ENCODE measurements at regions not wholly inside any gene's neighbourhood (a gene's known extent, or its start where the extent isn't known, plus 50 kb on each side); places are given as distances from the start of the nearest gene placed in this dataset.

DNA sequence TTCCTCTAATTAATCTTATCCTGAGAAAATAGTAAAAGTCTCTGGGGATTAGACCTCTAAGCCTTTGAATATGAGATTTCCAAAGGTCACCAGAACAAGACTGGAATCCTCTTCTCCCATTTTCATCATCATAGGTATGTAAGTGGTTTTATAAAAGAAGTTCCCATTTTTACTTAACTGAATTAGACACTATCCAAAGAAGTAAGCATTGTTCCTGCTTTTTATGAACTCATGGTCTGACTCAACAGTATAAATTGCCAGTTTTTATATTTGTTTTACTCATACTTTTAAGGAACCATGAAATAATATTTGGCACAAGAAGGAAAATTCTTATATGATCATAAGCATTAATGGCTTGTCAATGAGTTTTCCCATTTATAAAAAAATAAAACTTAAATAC lies 167.1 kb upstream of the ADRA1B start:
- H3K4me3 ChIP-seq (ENCODE audit: insufficient read depth, low read depth, low read length): no peak overlapping the region
- no peak overlapping the region for H3K27ac ChIP-seq (ENCODE audit: low read depth, low read length)
- no peaks in the 10 kb centered on the region for H4K20me1 ChIP-seq (ENCODE audit: insufficient read depth, low read length)
- H3K27me3 ChIP-seq (ENCODE audit: insufficient read depth, low read length): no peaks in the 10 kb centered on the region
- FAIRE-seq: no peak
- no peak overlapping the region for H2AFZ ChIP-seq (ENCODE audit: low read depth, low read length)
- Mint-ChIP-seq H3K27ac (ENCODE audit: unreplicated experiment) (no peak overlapping the region), H3K27me3 (ENCODE audit: low read depth, unreplicated experiment) (no peaks in the 10 kb centered on the region), H3K9me3 (ENCODE audit: unreplicated experiment) (peaks cover 3% of the 10 kb centered on the region), H3K4me1 (ENCODE audit: low read depth, unreplicated experiment) (peaks cover 7% of the 10 kb centered on the region), H3K36me3 (ENCODE audit: low read depth, unreplicated experiment) (no peaks in the 10 kb centered on the region), H3K4me3 (ENCODE audit: unreplicated experiment) (no peak overlapping the region)
- no peak overlapping the region for H3K4me2 ChIP-seq (ENCODE audit: low read length)
- H3K9ac ChIP-seq (ENCODE audit: low read length): no peak overlapping the region
- H3K79me2 ChIP-seq (ENCODE audit: insufficient read depth, low read length): no peaks in the 10 kb centered on the region
- no peak for TF ChIP-seq EZH2 (IDR thresholded peaks at IDR 0.05; ENCODE audit: insufficient read depth, low read length)
- TF ChIP-seq, protein P1, sequence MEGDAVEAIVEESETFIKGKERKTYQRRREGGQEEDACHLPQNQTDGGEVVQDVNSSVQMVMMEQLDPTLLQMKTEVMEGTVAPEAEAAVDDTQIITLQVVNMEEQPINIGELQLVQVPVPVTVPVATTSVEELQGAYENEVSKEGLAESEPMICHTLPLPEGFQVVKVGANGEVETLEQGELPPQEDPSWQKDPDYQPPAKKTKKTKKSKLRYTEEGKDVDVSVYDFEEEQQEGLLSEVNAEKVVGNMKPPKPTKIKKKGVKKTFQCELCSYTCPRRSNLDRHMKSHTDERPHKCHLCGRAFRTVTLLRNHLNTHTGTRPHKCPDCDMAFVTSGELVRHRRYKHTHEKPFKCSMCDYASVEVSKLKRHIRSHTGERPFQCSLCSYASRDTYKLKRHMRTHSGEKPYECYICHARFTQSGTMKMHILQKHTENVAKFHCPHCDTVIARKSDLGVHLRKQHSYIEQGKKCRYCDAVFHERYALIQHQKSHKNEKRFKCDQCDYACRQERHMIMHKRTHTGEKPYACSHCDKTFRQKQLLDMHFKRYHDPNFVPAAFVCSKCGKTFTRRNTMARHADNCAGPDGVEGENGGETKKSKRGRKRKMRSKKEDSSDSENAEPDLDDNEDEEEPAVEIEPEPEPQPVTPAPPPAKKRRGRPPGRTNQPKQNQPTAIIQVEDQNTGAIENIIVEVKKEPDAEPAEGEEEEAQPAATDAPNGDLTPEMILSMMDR (IDR thresholded peaks at IDR 0.05; ENCODE audit: insufficient read depth, low read depth, low read length): no peak
- H3K4me1 ChIP-seq (ENCODE audit: insufficient read depth, low read length): peaks cover 6% of the 10 kb centered on the region
- no peaks in the 10 kb centered on the region for H3K9me3 ChIP-seq (ENCODE audit: insufficient read depth, low read depth, low read length)
- DNase-seq (ENCODE audit: low read depth): peak; percentile 51
- no peaks in the 10 kb centered on the region for H3K36me3 ChIP-seq (ENCODE audit: insufficient read depth, low read length)

DNA sequence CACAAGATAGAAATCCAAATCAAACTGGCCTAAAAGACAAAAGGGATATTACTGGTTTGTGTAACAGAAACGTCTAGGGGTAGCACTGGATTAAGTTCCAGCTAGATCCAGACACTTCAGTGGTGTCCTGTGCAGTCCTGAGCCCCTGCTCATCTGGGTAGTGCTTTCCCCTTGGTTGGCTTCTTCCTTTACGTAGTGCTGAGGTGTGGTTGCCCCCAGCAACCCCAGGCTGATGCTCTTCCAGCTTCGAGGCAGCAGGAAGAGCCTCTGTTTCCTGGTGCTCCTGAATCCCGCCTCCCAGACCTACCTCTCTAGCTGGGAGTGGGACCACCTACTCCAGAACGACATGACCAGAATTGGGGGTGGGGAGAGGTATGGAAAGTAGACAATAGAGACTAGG lies 166.1 kb upstream of the ADRA1B start:
- Histone ChIP-seq H4K20me1 (ENCODE audit: insufficient read depth, low read length) (no peaks in the 10 kb centered on the region), H3K4me1 (ENCODE audit: insufficient read depth, low read length) (peaks cover 6% of the 10 kb centered on the region), H3K79me2 (ENCODE audit: insufficient read depth, low read length) (no peaks in the 10 kb centered on the region), H2AFZ (ENCODE audit: low read depth, low read length) (no peak overlapping the region), H3K9me3 (ENCODE audit: insufficient read depth, low read depth, low read length) (no peaks in the 10 kb centered on the region), H3K4me2 (ENCODE audit: low read length) (no peak overlapping the region), H3K27me3 (ENCODE audit: insufficient read depth, low read length) (no peaks in the 10 kb centered on the region), H3K4me3 (ENCODE audit: insufficient read depth, low read depth, low read length) (no peak overlapping the region), H3K9ac (ENCODE audit: low read length) (no peak overlapping the region), H3K36me3 (ENCODE audit: insufficient read depth, low read length) (no peaks in the 10 kb centered on the region), H3K27ac (ENCODE audit: low read depth, low read length) (no peak overlapping the region)
- Mint-ChIP-seq H3K27me3 (ENCODE audit: low read depth, unreplicated experiment) (no peaks in the 10 kb centered on the region), H3K4me1 (ENCODE audit: low read depth, unreplicated experiment) (peaks cover 7% of the 10 kb centered on the region), H3K4me3 (ENCODE audit: unreplicated experiment) (no peak overlapping the region), H3K36me3 (ENCODE audit: low read depth, unreplicated experiment) (no peaks in the 10 kb centered on the region), H3K27ac (ENCODE audit: unreplicated experiment) (no peak overlapping the region), H3K9me3 (ENCODE audit: unreplicated experiment) (peaks cover 3% of the 10 kb centered on the region)
- FAIRE-seq: no peak
- TF ChIP-seq, protein P1 (IDR thresholded peaks at IDR 0.05; ENCODE audit: insufficient read depth, low read depth, low read length): no peak
- no peak for TF ChIP-seq EZH2 (IDR thresholded peaks at IDR 0.05; ENCODE audit: insufficient read depth, low read length)
- DNase-seq (ENCODE audit: low read depth): no peak

DNA sequence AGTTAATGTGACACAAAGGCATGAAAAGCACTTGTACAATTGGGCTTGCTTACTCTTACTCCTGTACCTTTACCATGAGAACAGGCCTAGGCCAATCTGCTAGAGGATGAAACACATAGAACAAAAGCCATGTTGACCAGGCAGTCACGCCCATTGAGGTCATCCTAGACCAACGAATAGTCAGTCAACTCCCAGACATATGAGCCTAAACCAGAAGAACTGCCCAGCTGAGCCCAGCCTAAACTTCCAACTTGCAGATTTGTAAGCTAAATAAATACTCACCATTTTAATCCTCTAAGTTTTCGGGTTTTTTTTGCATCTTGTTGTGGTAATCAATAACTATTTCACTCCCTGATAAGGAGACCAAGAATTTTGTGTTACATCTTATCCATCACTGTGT lies 164.8 kb upstream of the ADRA1B start:
- H3K9me3 ChIP-seq (ENCODE audit: insufficient read depth, low read depth, low read length): no peaks in the 10 kb centered on the region
- no peaks in the 10 kb centered on the region for H3K36me3 Mint-ChIP-seq (ENCODE audit: low read depth, unreplicated experiment)
- H3K4me2 ChIP-seq (ENCODE audit: low read length): no peak overlapping the region
- H3K9me3 Mint-ChIP-seq (ENCODE audit: unreplicated experiment): peaks cover 3% of the 10 kb centered on the region
- no peaks in the 10 kb centered on the region for H3K27me3 ChIP-seq (ENCODE audit: insufficient read depth, low read length)
- H3K4me3 ChIP-seq (ENCODE audit: insufficient read depth, low read depth, low read length): no peak overlapping the region
- H3K79me2 ChIP-seq (ENCODE audit: insufficient read depth, low read length): no peaks in the 10 kb centered on the region
- H3K4me1 ChIP-seq (ENCODE audit: insufficient read depth, low read length): peaks cover 6% of the 10 kb centered on the region
- no peaks in the 10 kb centered on the region for H4K20me1 ChIP-seq (ENCODE audit: insufficient read depth, low read length)
- H3K4me1 Mint-ChIP-seq (ENCODE audit: low read depth, unreplicated experiment): peaks cover 7% of the 10 kb centered on the region
- H3K27me3 Mint-ChIP-seq (ENCODE audit: low read depth, unreplicated experiment): no peaks in the 10 kb centered on the region
- H2AFZ ChIP-seq (ENCODE audit: low read depth, low read length): no peak overlapping the region
- H3K9ac ChIP-seq (ENCODE audit: low read length): no peak overlapping the region
- FAIRE-seq (no peak), DNase-seq (ENCODE audit: low read depth) (no peak)
- TF ChIP-seq EZH2 (IDR thresholded peaks at IDR 0.05; ENCODE audit: insufficient read depth, low read length): no peak
- TF ChIP-seq, protein P1 (IDR thresholded peaks at IDR 0.05; ENCODE audit: insufficient read depth, low read depth, low read length): no peak
- H3K27ac Mint-ChIP-seq (ENCODE audit: unreplicated experiment): no peak overlapping the region
- H3K36me3 ChIP-seq (ENCODE audit: insufficient read depth, low read length): no peaks in the 10 kb centered on the region
- no peak overlapping the region for H3K4me3 Mint-ChIP-seq (ENCODE audit: unreplicated experiment)
- no peak overlapping the region for H3K27ac ChIP-seq (ENCODE audit: low read depth, low read length)
